H9 (cell line): ENCODE measurements at regions not wholly inside any gene's neighbourhood (a gene's known extent, or its start where the extent isn't known, plus 50 kb on each side); places are given as distances from the start of the nearest gene placed in this dataset.
"Not testable (repeated sequence)": the region's sequence is repeated elsewhere in the genome, so short reads cannot be mapped to it uniquely, and the experiment has no call there.

ENCODE experiments used
- DNase-seq: peaks from one replicate; pipeline ENCODE4 v3.0.0-alpha.2; 2017
- H2AFZ ChIP-seq: one replicate; pipeline ENCODE4 v1.6.1; 2013; ENCODE audit warnings: mild to moderate bottlenecking, low read length, control low read depth, moderate library complexity
- H2AK5ac ChIP-seq: 2 replicates; pipeline ENCODE4 v1.6.1; 2013; ENCODE audit warnings: low read length, control low read depth, mixed read lengths; ENCODE audit not compliant: insufficient read length
- H2BK120ac ChIP-seq: one replicate; pipeline ENCODE4 v1.6.1; 2013; ENCODE audit warnings: low read depth, mild to moderate bottlenecking, low read length, control low read depth, inconsistent platforms; ENCODE audit not compliant: poor library complexity, severe bottlenecking
- H2BK12ac ChIP-seq: 2 replicates; pipeline ENCODE4 v1.6.1; 2013; ENCODE audit warnings: low read length, control low read depth, mixed read lengths, low read depth; ENCODE audit not compliant: insufficient read length
- H2BK15ac ChIP-seq: 2 replicates; pipeline ENCODE4 v1.6.1; 2013; ENCODE audit warnings: low read depth, low read length, control low read depth
- H2BK20ac ChIP-seq: one replicate; pipeline ENCODE4 v1.6.1; 2013; ENCODE audit warnings: low read depth, mild to moderate bottlenecking, low read length, control low read depth, inconsistent platforms; ENCODE audit not compliant: poor library complexity, severe bottlenecking
- H2BK5ac ChIP-seq: 2 replicates; pipeline ENCODE4 v1.6.1; 2013; ENCODE audit warnings: low read length, control low read depth, mixed read lengths; ENCODE audit not compliant: insufficient read length
- H3K14ac ChIP-seq: 2 replicates; pipeline ENCODE4 v1.6.1; 2013; ENCODE audit warnings: low read length, control low read depth; ENCODE audit not compliant: insufficient read depth
- H3K18ac ChIP-seq: 2 replicates; pipeline ENCODE4 v1.6.1; 2013; ENCODE audit warnings: low read depth, mild to moderate bottlenecking, mixed read lengths, low read length, control low read depth; ENCODE audit not compliant: insufficient read length
- H3K23ac ChIP-seq: 2 replicates; pipeline ENCODE4 v1.6.1; 2013; ENCODE audit warnings: low read length, control low read depth, mixed read lengths, low read depth; ENCODE audit not compliant: insufficient read length
- H3K23me2 ChIP-seq: 2 replicates; pipeline ENCODE4 v1.6.1; 2013; ENCODE audit warnings: low read depth, mild to moderate bottlenecking, mixed read lengths, low read length, control low read depth; ENCODE audit not compliant: insufficient read length, poor library complexity, severe bottlenecking
- H3K27ac ChIP-seq: 2 replicates; pipeline ENCODE4 v1.5.1; 2013; ENCODE audit warnings: low read length, control low read depth, mixed read lengths, low read depth; ENCODE audit not compliant: insufficient read length
- H3K27me3 ChIP-seq: 2 replicates; pipeline ENCODE4 v1.6.1; 2013; ENCODE audit warnings: low read length, control low read depth, inconsistent platforms; ENCODE audit not compliant: insufficient read depth
- H3K4ac ChIP-seq: 2 replicates; pipeline ENCODE4 v1.6.1; 2013; ENCODE audit warnings: low read depth, mild to moderate bottlenecking, control low read depth, inconsistent platforms, low read length, moderate library complexity
- H3K4me1 ChIP-seq: 2 replicates; pipeline ENCODE4 v1.6.1; 2013; ENCODE audit warnings: low read length, control low read depth, inconsistent platforms; ENCODE audit not compliant: insufficient read depth
- H3K4me2 ChIP-seq: 2 replicates; pipeline ENCODE4 v1.6.1; 2013; ENCODE audit warnings: low read length, control low read depth, mixed read lengths; ENCODE audit not compliant: insufficient read length, insufficient read depth
- H3K56ac ChIP-seq: 2 replicates; pipeline ENCODE4 v1.6.1; 2013; ENCODE audit warnings: low read depth, mild to moderate bottlenecking, mixed read lengths, low read length, control low read depth; ENCODE audit not compliant: insufficient read length
- H3K79me1 ChIP-seq: 2 replicates; pipeline ENCODE4 v1.6.1; 2013; ENCODE audit warnings: low read depth, mild to moderate bottlenecking, moderate library complexity, low read length, control low read depth, inconsistent platforms; ENCODE audit not compliant: insufficient read depth, poor library complexity, severe bottlenecking
- H3K79me2 ChIP-seq: 2 replicates; pipeline ENCODE4 v1.6.1; 2013; ENCODE audit warnings: low read length, control low read depth, inconsistent platforms; ENCODE audit not compliant: insufficient read depth
- H3K9ac ChIP-seq: 2 replicates; pipeline ENCODE4 v1.6.1; 2013; ENCODE audit warnings: low read length, control low read depth, mixed read lengths; ENCODE audit not compliant: insufficient read length; ENCODE audit errors: extremely low read depth
- H3K9me3 ChIP-seq: one replicate; pipeline ENCODE4 v1.6.1; 2013; ENCODE audit warnings: low read depth, low read length, inconsistent platforms; ENCODE audit not compliant: control insufficient read depth
- H3T11ph ChIP-seq: one replicate; pipeline ENCODE4 v1.6.1; 2013; ENCODE audit warnings: mild to moderate bottlenecking, low read length, control low read depth, inconsistent platforms
- H4K20me1 ChIP-seq: one replicate; pipeline ENCODE4 v1.6.1; 2013; ENCODE audit not compliant: control insufficient read depth, insufficient read length, insufficient read depth
- H4K5ac ChIP-seq: 2 replicates; pipeline ENCODE4 v1.6.1; 2013; ENCODE audit warnings: low read depth, mild to moderate bottlenecking, mixed read lengths, low read length, control low read depth; ENCODE audit not compliant: insufficient read length
- H4K8ac ChIP-seq: replicated peaks from 2 replicates; pipeline ENCODE4 v1.6.1; 2013; ENCODE audit warnings: low read length, control low read depth, mixed read lengths, low read depth; ENCODE audit not compliant: insufficient read length
- H4K91ac ChIP-seq: 2 replicates; pipeline ENCODE4 v1.6.1; 2013; ENCODE audit warnings: low read depth, mild to moderate bottlenecking, moderate library complexity, mixed read lengths, low read length, control low read depth; ENCODE audit not compliant: insufficient read length
- H3K27ac Mint-ChIP-seq, 3 experiments: 2 replicates in 2 of 3; 3 replicates in 1 of 3; pipeline ENCODE4 v1.8.0; 2020 to 2021; ENCODE audit warnings: mixed read lengths in 3 of 3, mild to moderate bottlenecking in 1 of 3, moderate library complexity in 1 of 3
- H3K27me3 Mint-ChIP-seq: 2 replicates; pipeline ENCODE4 v1.8.0; 2021; ENCODE audit warnings: low read depth, mild to moderate bottlenecking, moderate library complexity, mixed read lengths
- H3K36me3 Mint-ChIP-seq, 3 experiments: 2 replicates in 2 of 3; 3 replicates in 1 of 3; pipeline ENCODE4 v1.8.0; 2020 to 2021; ENCODE audit warnings: low read depth in 3 of 3, mixed read lengths in 3 of 3; ENCODE audit not compliant: insufficient read depth in 1 of 3
- H3K4me1 Mint-ChIP-seq, 2 experiments: 2 replicates each; pipeline ENCODE4 v1.8.0; 2020; ENCODE audit warnings: mixed read lengths in 2 of 2
- H3K4me3 Mint-ChIP-seq, 2 experiments: 2 replicates in 1 of 2; 3 replicates in 1 of 2; pipeline ENCODE4 v1.8.0; 2020 to 2021; ENCODE audit warnings: mild to moderate bottlenecking in 2 of 2, mixed read lengths in 2 of 2, moderate library complexity in 1 of 2
- H3K9me3 Mint-ChIP-seq, 2 experiments: 2 replicates in 1 of 2; 3 replicates in 1 of 2; pipeline ENCODE4 v1.8.0; 2020; ENCODE audit warnings: mild to moderate bottlenecking in 2 of 2, mixed read lengths in 2 of 2, moderate library complexity in 1 of 2
- CTCF ChIP-seq: fragments of 200-600 bp; sonication (generic); conservative IDR thresholded peaks from 3 replicates; pipeline ENCODE4 v1.8.0; 2021; ENCODE audit warnings: antibody characterized with exemption, mild to moderate bottlenecking
- WGBS: extraction: QIAGEN DNeasy Blood & Tissue Kit; methylation state at CpG from one replicate; pipeline ENCODE4 v1.1.7; 2013; ENCODE audit warnings: missing lambda C conversion rate, low lambda C conversion rate, mixed read lengths; ENCODE audit not compliant: insufficient read length; ENCODE audit errors: extremely low coverage; 5-methylcytosine and 5-hydroxymethylcytosine counted together

GRCh38 chr15:77900331-77900963 lies 177.1 kb downstream of the TBC1D2B start:
- H3K79me2 ChIP-seq, H3K4me1 Mint-ChIP-seq, H3K27me3 ChIP-seq, H2BK15ac ChIP-seq, H3K4me3 Mint-ChIP-seq, H3K4me1 ChIP-seq, H3K27ac Mint-ChIP-seq, H3K27ac ChIP-seq, H3K23ac ChIP-seq, H3K23me2 ChIP-seq, H3K9me3 Mint-ChIP-seq, H2AFZ ChIP-seq, H2BK20ac ChIP-seq, H2BK5ac ChIP-seq, H2BK12ac ChIP-seq, H3K18ac ChIP-seq, H4K20me1 ChIP-seq, H2BK120ac ChIP-seq, H3K36me3 Mint-ChIP-seq, H3T11ph ChIP-seq, H4K91ac ChIP-seq, H3K56ac ChIP-seq, H3K9me3 ChIP-seq, H2AK5ac ChIP-seq, H4K5ac ChIP-seq, H3K4me2 ChIP-seq, H3K9ac ChIP-seq, H3K14ac ChIP-seq, H3K4ac ChIP-seq, H4K8ac ChIP-seq, H3K79me1 ChIP-seq, H3K27me3 Mint-ChIP-seq: not testable (repeated sequence)
- peak; percentile 88 for DNase-seq
- peak; percentile 66 for TF ChIP-seq CTCF
- no CpG with 5 or more reads among the region's 24 CpGs for WGBS

GRCh38 chr15:77899776-77900175 lies 177.7 kb downstream of the TBC1D2B start:
- H3K56ac ChIP-seq, H2BK5ac ChIP-seq, H3K79me1 ChIP-seq, H3K9me3 Mint-ChIP-seq, H3K4me3 Mint-ChIP-seq, H2BK120ac ChIP-seq, H3K9ac ChIP-seq, H3T11ph ChIP-seq, H2BK15ac ChIP-seq, H3K27me3 ChIP-seq, H3K18ac ChIP-seq, H3K27me3 Mint-ChIP-seq, H4K20me1 ChIP-seq, H3K14ac ChIP-seq, H4K5ac ChIP-seq, H2AFZ ChIP-seq, H3K4me1 Mint-ChIP-seq, H3K27ac ChIP-seq, H3K4me2 ChIP-seq, H2BK20ac ChIP-seq, H3K36me3 Mint-ChIP-seq, H3K23me2 ChIP-seq, H2BK12ac ChIP-seq, H4K91ac ChIP-seq, H3K79me2 ChIP-seq, DNase-seq, H3K27ac Mint-ChIP-seq, H4K8ac ChIP-seq, H3K4me1 ChIP-seq, H2AK5ac ChIP-seq, H3K23ac ChIP-seq, H3K4ac ChIP-seq, H3K9me3 ChIP-seq: not testable (repeated sequence)
- WGBS, result no CpG with 5 or more reads among the region's 8 CpGs
